H1 (cell line): ENCODE measurements at regions not wholly inside any gene's neighbourhood (a gene's known extent, or its start where the extent isn't known, plus 50 kb on each side); places are given as distances from the start of the nearest gene placed in this dataset.

Source experiments
- CTCF ChIA-PET: fragments of 300-600 bp; sonication (Branson Sonifier 250); formaldehyde crosslinking; loops from one replicate; lab custom pipeline; 2021; ENCODE audit not compliant: partially characterized antibody; lab: Charles Lee
- POLR2A ChIA-PET: fragments of 300-600 bp; sonication (Branson Sonifier 250); formaldehyde crosslinking; loops from one replicate; lab custom pipeline; 2021; ENCODE audit warnings: inconsistent platforms; ENCODE audit not compliant: partially characterized antibody; lab: Charles Lee
- DNase-seq, 2 experiments: peaks; one replicate each; pipeline versions ENCODE4 v3.0.0 to v3.0.0-alpha.2; 2010 to 2022; ENCODE audit warnings: low spot score in 2 of 2, low read depth in 1 of 2, mixed read lengths in 1 of 2
- FAIRE-seq: peaks from 2 replicates; lab custom pipeline; 2011; peaks lifted over from hg19 to GRCh38; lab: Jason Lieb, UNC
- H2AFZ ChIP-seq: 2 replicates; pipeline ENCODE4 v1.8.1; 2012; ENCODE audit warnings: low read length, inconsistent platforms
- H2AK5ac ChIP-seq: 2 replicates; pipeline ENCODE4 v1.6.1; 2013; ENCODE audit warnings: low read depth, low read length
- H2BK120ac ChIP-seq: replicated peaks from 2 replicates; pipeline ENCODE3; 2013; ENCODE audit warnings: low read depth, low read length, inconsistent platforms
- H2BK12ac ChIP-seq: 2 replicates; pipeline ENCODE4 v1.6.1; 2013; ENCODE audit warnings: low read depth, low read length
- H2BK15ac ChIP-seq: 2 replicates; pipeline ENCODE4 v1.6.1; 2013; ENCODE audit warnings: low read length
- H2BK20ac ChIP-seq: 2 replicates; pipeline ENCODE4 v1.6.1; 2013; ENCODE audit warnings: low read length
- H2BK5ac ChIP-seq: 2 replicates; pipeline ENCODE4 v1.6.1; 2013; ENCODE audit warnings: low read depth, low read length
- H3K14ac ChIP-seq: 2 replicates; pipeline ENCODE4 v1.6.1; 2013; ENCODE audit warnings: inconsistent platforms; ENCODE audit not compliant: insufficient read length
- H3K18ac ChIP-seq: 2 replicates; pipeline ENCODE4 v1.6.1; 2013; ENCODE audit warnings: low read length; ENCODE audit errors: extremely low read depth
- H3K23ac ChIP-seq: 2 replicates; pipeline ENCODE4 v1.6.1; 2013; ENCODE audit warnings: inconsistent platforms; ENCODE audit not compliant: insufficient read length
- H3K23me2 ChIP-seq: 2 replicates; pipeline ENCODE4 v1.6.1; 2013; ENCODE audit warnings: low read depth, low read length
- H3K27ac ChIP-seq: 2 replicates; pipeline ENCODE4 v1.6.1; 2011; ENCODE audit warnings: low read depth, low read length, inconsistent platforms
- H3K27me3 ChIP-seq, 4 experiments: replicated peaks in 1 of 4; 1 replicate in 1 of 4; 2 replicates in 3 of 4; pipeline versions ENCODE4 v1.6.1 to v1.8.1; 2011 to 2013; ENCODE audit warnings: low read length in 3 of 4, mild to moderate bottlenecking in 3 of 4, inconsistent platforms in 2 of 4, mixed read lengths in 2 of 4, moderate library complexity in 1 of 4; ENCODE audit not compliant: control insufficient read depth in 3 of 4, insufficient read depth in 3 of 4; ENCODE audit errors: extremely low read depth in 1 of 4
- H3K36me3 ChIP-seq, 4 experiments: 2 replicates each; pipeline versions ENCODE4 v1.6.1 to v1.8.1; 2011 to 2013; ENCODE audit warnings: mild to moderate bottlenecking in 4 of 4, low read length in 3 of 4, moderate library complexity in 2 of 4, control low read depth in 1 of 4, inconsistent platforms in 1 of 4; ENCODE audit not compliant: insufficient read depth in 4 of 4, control insufficient read depth in 2 of 4
- H3K4ac ChIP-seq: replicated peaks from 2 replicates; pipeline ENCODE3; 2013; ENCODE audit warnings: low read length, low read depth, mixed read lengths, inconsistent platforms; ENCODE audit not compliant: insufficient read length
- H3K4me1 ChIP-seq, 4 experiments: replicated peaks in 1 of 4; 1 replicate in 1 of 4; 2 replicates in 3 of 4; pipeline versions ENCODE4 v1.6.1 to v1.8.1; 2011 to 2013; ENCODE audit warnings: low read length in 3 of 4, inconsistent platforms in 2 of 4, mixed read lengths in 1 of 4; ENCODE audit not compliant: insufficient read depth in 4 of 4, control insufficient read depth in 3 of 4
- H3K4me2 ChIP-seq, 2 experiments: 2 replicates each; pipeline versions ENCODE4 v1.6.1 to v1.8.1; 2011 to 2013; ENCODE audit warnings: low read depth in 2 of 2, low read length in 2 of 2, control low read depth in 1 of 2, inconsistent platforms in 1 of 2, mild to moderate bottlenecking in 1 of 2; ENCODE audit not compliant: insufficient read depth in 1 of 2
- H3K4me3 ChIP-seq, 4 experiments: fragments of 200-600, 300-600 bp in 1 of 4; sonication (generic), shearing (Covaris generic), sonication (Bioruptor Twin) in 1 of 4; 2 replicates each; pipeline versions ENCODE4 v1.5.1 to v1.8.1; 2011 to 2016; ENCODE audit warnings: low read length in 4 of 4, low read depth in 3 of 4, control low read depth in 2 of 4, inconsistent platforms in 2 of 4, mild to moderate bottlenecking in 2 of 4, mixed read lengths in 1 of 4, moderate library complexity in 1 of 4; ENCODE audit not compliant: insufficient read depth in 2 of 4; ENCODE audit errors: extremely low read depth in 1 of 4
- H3K56ac ChIP-seq: replicated peaks from 2 replicates; pipeline ENCODE3; 2013; ENCODE audit warnings: low read depth, mild to moderate bottlenecking, mixed read lengths, low read length, inconsistent platforms; ENCODE audit not compliant: insufficient read length
- H3K79me1 ChIP-seq: 2 replicates; pipeline ENCODE4 v1.6.1; 2013; ENCODE audit warnings: low read depth, low read length, control low read depth
- H3K79me2 ChIP-seq, 2 experiments: 2 replicates each; pipeline versions ENCODE4 v1.6.1 to v1.8.1; 2012 to 2013; ENCODE audit warnings: low read length in 2 of 2, mild to moderate bottlenecking in 2 of 2, inconsistent platforms in 1 of 2; ENCODE audit not compliant: insufficient read depth in 2 of 2, control insufficient read depth in 1 of 2
- H3K9ac ChIP-seq, 4 experiments: replicated peaks in 1 of 4; 1 replicate in 1 of 4; 2 replicates in 3 of 4; pipeline versions ENCODE4 v1.6.1 to v1.8.1; 2011 to 2013; ENCODE audit warnings: low read depth in 3 of 4, low read length in 3 of 4, control low read depth in 2 of 4, mild to moderate bottlenecking in 2 of 4, moderate library complexity in 2 of 4, inconsistent platforms in 1 of 4; ENCODE audit errors: extremely low read depth in 1 of 4
- H3K9me3 ChIP-seq, 2 experiments: 2 replicates each; pipeline versions ENCODE4 v1.6.1 to v1.8.1; 2012 to 2013; ENCODE audit warnings: mild to moderate bottlenecking in 2 of 2, moderate library complexity in 2 of 2, control low read depth in 1 of 2, inconsistent platforms in 1 of 2, low read depth in 1 of 2, low read length in 1 of 2, mixed read lengths in 1 of 2; ENCODE audit not compliant: insufficient read depth in 2 of 2
- H4K20me1 ChIP-seq, 2 experiments: replicated peaks in 1 of 2; 2 replicates each; pipeline versions ENCODE3 to v1.8.1; 2011 to 2013; ENCODE audit warnings: inconsistent platforms in 2 of 2, low read length in 2 of 2, mild to moderate bottlenecking in 1 of 2; ENCODE audit not compliant: insufficient read depth in 2 of 2, control insufficient read depth in 1 of 2
- H4K5ac ChIP-seq: 2 replicates; pipeline ENCODE4 v1.6.1; 2013; ENCODE audit warnings: low read length, low read depth, mixed read lengths, inconsistent platforms; ENCODE audit not compliant: insufficient read length
- H4K8ac ChIP-seq: 2 replicates; pipeline ENCODE4 v1.8.0; 2013; ENCODE audit warnings: mild to moderate bottlenecking, moderate library complexity, low read length, inconsistent platforms; ENCODE audit not compliant: insufficient read depth; ENCODE audit errors: extremely low read depth
- H4K91ac ChIP-seq: replicated peaks from 2 replicates; pipeline ENCODE3; 2013; ENCODE audit warnings: low read length, mixed read lengths, inconsistent platforms; ENCODE audit not compliant: insufficient read length
- CHD2 ChIP-seq: IDR thresholded peaks from 2 replicates; pipeline ENCODE4 v1.6.1; 2012; ENCODE audit warnings: low read length, improper control_type of control experiment
- GTF2F1 ChIP-seq: IDR thresholded peaks from 2 replicates; pipeline ENCODE4 v1.6.1; 2012; ENCODE audit warnings: low read depth, low read length, improper control_type of control experiment, borderline replicate concordance
- MAFK ChIP-seq: IDR thresholded peaks from 2 replicates; pipeline ENCODE4 v1.6.1; 2012; ENCODE audit warnings: low read depth, mild to moderate bottlenecking, improper control_type of control experiment, low read length
- RBBP5 ChIP-seq: IDR thresholded peaks from 2 replicates; pipeline ENCODE4 v1.7.1; 2012; ENCODE audit warnings: low read depth, mild to moderate bottlenecking, inconsistent platforms, low read length, moderate library complexity, borderline replicate concordance
- RXRA ChIP-seq: IDR thresholded peaks from 2 replicates; pipeline ENCODE4 v1.6.1; 2011; ENCODE audit warnings: low read depth, mild to moderate bottlenecking, low read length, moderate library complexity; ENCODE audit not compliant: insufficient read depth
- WGBS, 2 experiments: shearing (Covaris generic) in 1 of 2; methylation state at CpG; one replicate each; pipeline versions ENCODE4 v1.1.6 to v1.1.7; 2013 to 2015; ENCODE audit warnings: low lambda C conversion rate in 2 of 2, mixed read lengths in 2 of 2, inconsistent platforms in 1 of 2, low coverage in 1 of 2, missing lambda C conversion rate in 1 of 2; ENCODE audit not compliant: insufficient replicate concordance in 2 of 2, insufficient coverage in 1 of 2, insufficient read length in 1 of 2; ENCODE audit errors: extremely low coverage in 1 of 2, missing lambda C conversion rate in 1 of 2; 5-methylcytosine and 5-hydroxymethylcytosine counted together
- TF ChIP-seq, protein P1 (sequence below): IDR thresholded peaks from 2 replicates; pipeline ENCODE4 v1.6.1; 2012; ENCODE audit warnings: low read length, inconsistent platforms
- TF ChIP-seq, protein P2 (sequence below): IDR thresholded peaks from 2 replicates; pipeline ENCODE4 v1.6.1; 2011; ENCODE audit warnings: low read length, improper control_type of control experiment

DNA sequence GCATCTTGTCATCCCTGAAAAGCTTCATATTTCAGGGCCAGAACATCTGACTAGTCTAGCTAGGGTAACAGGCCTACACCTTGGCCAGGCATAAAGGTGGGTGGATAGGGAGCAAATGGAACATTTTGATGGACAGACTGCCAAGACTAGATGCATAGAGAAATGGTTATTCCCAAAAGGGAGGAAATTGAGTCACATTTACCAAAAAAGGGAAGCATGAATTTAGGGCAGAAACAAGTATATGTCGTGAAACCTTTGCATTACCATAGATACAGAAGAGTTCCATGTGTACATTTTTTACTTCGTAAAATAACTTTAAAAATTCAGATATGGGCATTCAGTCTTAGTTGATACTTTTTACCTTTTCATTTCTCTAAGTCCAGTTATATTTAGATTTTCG lies 101.3 kb upstream of the ZEB2 start:
- H3K18ac ChIP-seq, result no peak overlapping the region

More for the DNA sequence above, 101.3 kb upstream of the ZEB2 start:
- Histone ChIP-seq H2BK120ac (no peak overlapping the region), H3K36me3 (no peaks in the 10 kb centered on the region), H2BK12ac (no peak overlapping the region), H2BK15ac (no peak overlapping the region), H3K27ac (no peak overlapping the region), H3K4me1 (no peaks in the 10 kb centered on the region), H3K79me1 (no peaks in the 10 kb centered on the region)
- ChIA-PET CTCF (no interaction called here), POLR2A (no interaction called here)
- TF ChIP-seq, protein P1, sequence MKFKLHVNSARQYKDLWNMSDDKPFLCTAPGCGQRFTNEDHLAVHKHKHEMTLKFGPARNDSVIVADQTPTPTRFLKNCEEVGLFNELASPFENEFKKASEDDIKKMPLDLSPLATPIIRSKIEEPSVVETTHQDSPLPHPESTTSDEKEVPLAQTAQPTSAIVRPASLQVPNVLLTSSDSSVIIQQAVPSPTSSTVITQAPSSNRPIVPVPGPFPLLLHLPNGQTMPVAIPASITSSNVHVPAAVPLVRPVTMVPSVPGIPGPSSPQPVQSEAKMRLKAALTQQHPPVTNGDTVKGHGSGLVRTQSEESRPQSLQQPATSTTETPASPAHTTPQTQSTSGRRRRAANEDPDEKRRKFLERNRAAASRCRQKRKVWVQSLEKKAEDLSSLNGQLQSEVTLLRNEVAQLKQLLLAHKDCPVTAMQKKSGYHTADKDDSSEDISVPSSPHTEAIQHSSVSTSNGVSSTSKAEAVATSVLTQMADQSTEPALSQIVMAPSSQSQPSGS, result no peak
- TF ChIP-seq, protein P2, sequence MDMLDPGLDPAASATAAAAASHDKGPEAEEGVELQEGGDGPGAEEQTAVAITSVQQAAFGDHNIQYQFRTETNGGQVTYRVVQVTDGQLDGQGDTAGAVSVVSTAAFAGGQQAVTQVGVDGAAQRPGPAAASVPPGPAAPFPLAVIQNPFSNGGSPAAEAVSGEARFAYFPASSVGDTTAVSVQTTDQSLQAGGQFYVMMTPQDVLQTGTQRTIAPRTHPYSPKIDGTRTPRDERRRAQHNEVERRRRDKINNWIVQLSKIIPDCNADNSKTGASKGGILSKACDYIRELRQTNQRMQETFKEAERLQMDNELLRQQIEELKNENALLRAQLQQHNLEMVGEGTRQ, result no peak
- TF ChIP-seq RBBP5, result no peak
- no peak for TF ChIP-seq GTF2F1
- no peak for TF ChIP-seq CHD2
- TF ChIP-seq MAFK, result no peak
- TF ChIP-seq RXRA, result no peak
- TF ChIP-seq, all 59 proteins: peak for 0
- no peaks in the 10 kb centered on the region for H3K27me3 ChIP-seq
- 94% methylated on average over 3 of the region's 3 CpGs; no CpG with 5 or more reads in 1 of the 2 experiments for WGBS, 2 experiments
- no peak overlapping the region for H2BK5ac ChIP-seq
- no peak overlapping the region for H3K4me2 ChIP-seq
- H2BK20ac ChIP-seq, result no peak overlapping the region
- no peak overlapping the region for H3K56ac ChIP-seq
- H4K20me1 ChIP-seq, result no peaks in the 10 kb centered on the region
- no peak for DNase-seq
- 0 out of 4 replicates have a peak, but pooled peaks cover 0 to 4% of the 10 kb centered on the region in 2 experiments for H3K9me3 ChIP-seq
- FAIRE-seq, result no peak
- no peak overlapping the region for H3K14ac ChIP-seq
- no peaks in the 10 kb centered on the region for H3K79me2 ChIP-seq
- H3K4ac ChIP-seq, result no peak overlapping the region
- no peak overlapping the region for H3K4me3 ChIP-seq
- H2AFZ ChIP-seq, result no peak overlapping the region
- no peak overlapping the region for H3K9ac ChIP-seq
- H4K91ac ChIP-seq, result no peak overlapping the region
- no peak overlapping the region for H4K5ac ChIP-seq
- H2AK5ac ChIP-seq, result no peak overlapping the region
- no peaks in the 10 kb centered on the region for H3K23me2 ChIP-seq
- H3K23ac ChIP-seq, result no peak overlapping the region
- H4K8ac ChIP-seq, result no peak overlapping the region
